ENCODE measurements at regions not wholly inside any gene's neighbourhood (a gene's known extent, or its start where the extent isn't known, plus 50 kb on each side); places are given as distances from the start of the nearest gene placed in this dataset.

DNA sequence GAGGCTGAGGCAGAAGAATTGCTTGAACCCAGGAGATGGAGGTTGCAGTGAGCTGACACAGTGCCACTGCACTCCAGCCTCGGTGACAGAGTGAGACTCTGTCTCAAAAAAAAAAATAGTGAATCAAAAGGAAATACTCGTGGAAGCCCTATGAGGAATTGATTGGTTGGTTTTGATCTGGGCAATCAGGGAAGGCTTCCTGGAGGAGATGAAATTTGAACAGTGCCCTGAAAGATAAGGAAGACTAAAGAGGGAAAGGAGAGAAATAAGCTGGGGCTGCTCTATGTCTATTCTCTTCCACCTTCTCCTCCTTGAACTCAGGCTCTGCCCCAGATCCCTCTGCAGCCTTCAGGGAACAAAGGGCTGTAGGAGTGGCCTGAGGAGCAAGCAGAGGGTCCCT, 54.1 kb downstream of the IRF2BPL start:
- FAIRE-seq (no peak), DNase-seq (no peak)
- Histone ChIP-seq H3K4me1 (ENCODE audit: control insufficient read depth in 3 of 3, insufficient read depth in 2 of 3, low read depth in 1 of 3, low read length in 2 of 3) (peaks cover 0 to 6% (median 2%) of the 10 kb centered on the region in 3 donors), H3K9me3 (ENCODE audit: control insufficient read depth in 2 of 2, insufficient read depth in 1 of 2, low read depth in 1 of 2, low read length in 1 of 2) (no peaks in the 10 kb centered on the region), H3K27me3 (ENCODE audit: control insufficient read depth in 3 of 3, insufficient read depth in 3 of 3, low read length in 3 of 3) (no peaks in the 10 kb centered on the region), H3K27ac (ENCODE audit: low read depth in 1 of 3, low read length in 2 of 3) (no peak overlapping the region), H3K36me3 (ENCODE audit: control insufficient read depth in 3 of 3, insufficient read depth in 2 of 3, low read depth in 1 of 3, low read length in 3 of 3) (no peaks in the 10 kb centered on the region), H3K4me3 (ENCODE audit: low read depth in 1 of 3, low read length in 3 of 3) (no peak overlapping the region)
- whole genome bisulfite sequencing, 3 donors: 35 to 65% (median 64%) methylated on average over 2 of the region's 2 CpGs

DNA sequence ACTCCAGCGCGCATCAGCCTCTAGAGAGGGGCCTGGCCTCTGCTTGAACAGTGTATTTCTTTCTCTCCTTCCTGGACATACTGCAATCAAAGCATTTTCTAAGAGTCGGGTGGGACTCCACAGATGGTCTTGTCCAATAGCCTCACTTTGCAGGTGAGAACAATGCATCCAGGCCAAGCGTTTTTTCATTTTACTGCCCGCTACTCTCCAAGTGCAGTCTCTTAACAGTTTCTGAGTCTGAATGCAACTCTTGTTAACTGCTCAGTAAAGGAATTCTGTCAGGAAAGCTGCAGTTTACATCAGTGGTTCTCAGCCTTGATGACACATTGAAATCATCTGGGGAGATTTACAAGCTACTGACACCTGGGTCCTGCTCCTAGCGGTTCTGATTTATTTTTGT, 57.0 kb downstream of the IRF2BPL start:
- no peaks in the 10 kb centered on the region for H3K36me3 ChIP-seq (ENCODE audit: control insufficient read depth in 3 of 3, insufficient read depth in 2 of 3, low read depth in 1 of 3, low read length in 3 of 3)
- H3K4me3 ChIP-seq (ENCODE audit: low read depth in 1 of 3, low read length in 3 of 3): no peak overlapping the region
- 60 to 79% (median 73%) methylated on average over 6 of the region's 6 CpGs for WGBS, 3 donors
- H3K27ac ChIP-seq (ENCODE audit: low read depth in 1 of 3, low read length in 2 of 3): peak overlapping the region in 1 of 3 donors; percentile 68
- no peaks in the 10 kb centered on the region for H3K27me3 ChIP-seq (ENCODE audit: control insufficient read depth in 3 of 3, insufficient read depth in 3 of 3, low read length in 3 of 3)
- DNase-seq: no peak
- peaks cover 0 to 6% (median 2%) of the 10 kb centered on the region in 3 donors for H3K4me1 ChIP-seq (ENCODE audit: control insufficient read depth in 3 of 3, insufficient read depth in 2 of 3, low read depth in 1 of 3, low read length in 2 of 3)
- no peak for FAIRE-seq
- H3K9me3 ChIP-seq (ENCODE audit: control insufficient read depth in 2 of 2, insufficient read depth in 1 of 2, low read depth in 1 of 2, low read length in 1 of 2): no peaks in the 10 kb centered on the region

DNA sequence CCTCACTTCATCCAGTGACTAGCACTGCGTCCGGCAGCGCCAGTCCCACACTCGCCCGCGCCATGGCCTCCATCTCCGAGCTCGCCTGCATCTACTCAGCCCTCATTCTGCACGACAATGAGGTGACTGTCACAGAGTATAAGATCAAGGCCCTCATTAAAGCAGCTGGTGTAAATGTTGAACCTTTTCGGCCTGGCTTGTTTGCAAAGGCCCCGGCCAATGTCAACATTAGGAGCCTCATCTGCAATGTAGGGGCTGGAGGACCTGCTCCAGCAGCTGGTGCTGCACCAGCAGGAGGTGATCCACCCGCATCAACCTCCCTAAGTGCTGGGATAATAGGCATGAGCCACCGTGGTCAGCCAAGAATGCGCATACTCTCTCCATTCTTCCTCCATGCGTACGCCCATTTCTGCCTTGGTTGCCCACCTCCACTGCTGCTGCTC, 59.9 kb downstream of the IRF2BPL start:
- H3K4me3 ChIP-seq (ENCODE audit: low read depth in 1 of 3, low read length in 3 of 3): no peak overlapping the region
- DNase-seq (no peak), FAIRE-seq (no peak)
- 82 to 87% (median 84%) methylated on average over 16 of the region's 16 CpGs for WGBS, 3 donors
- H3K36me3 ChIP-seq (ENCODE audit: control insufficient read depth in 3 of 3, insufficient read depth in 2 of 3, low read depth in 1 of 3, low read length in 3 of 3): no peaks in the 10 kb centered on the region
- no peaks in the 10 kb centered on the region for H3K9me3 ChIP-seq (ENCODE audit: control insufficient read depth in 2 of 2, insufficient read depth in 1 of 2, low read depth in 1 of 2, low read length in 1 of 2)
- H3K27me3 ChIP-seq (ENCODE audit: control insufficient read depth in 3 of 3, insufficient read depth in 3 of 3, low read length in 3 of 3): no peaks in the 10 kb centered on the region
- peaks cover 0 to 11% (median 2%) of the 10 kb centered on the region in 3 donors for H3K4me1 ChIP-seq (ENCODE audit: control insufficient read depth in 3 of 3, insufficient read depth in 2 of 3, low read depth in 1 of 3, low read length in 2 of 3)
- no peak overlapping the region for H3K27ac ChIP-seq (ENCODE audit: low read depth in 1 of 3, low read length in 2 of 3)

DNA sequence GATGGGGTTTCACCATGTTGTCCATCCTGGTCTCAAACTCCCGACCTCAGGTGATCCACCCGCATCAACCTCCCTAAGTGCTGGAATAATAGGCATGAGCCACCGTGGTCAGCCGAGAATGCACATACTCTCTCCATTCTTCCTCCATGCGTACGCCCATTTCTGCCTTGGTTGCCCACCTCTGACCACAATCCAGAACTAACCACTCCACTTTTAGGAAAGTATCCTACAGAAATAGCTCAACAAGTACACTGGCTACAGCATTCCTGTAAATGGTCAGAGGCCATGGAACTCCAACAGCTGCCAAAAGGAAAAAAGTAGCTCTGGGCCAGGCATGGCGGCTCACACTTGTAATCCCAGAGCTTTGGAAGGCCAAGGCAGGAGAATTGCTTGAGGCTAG, 60.7 kb downstream of the IRF2BPL start:
- Histone ChIP-seq H3K27me3 (ENCODE audit: control insufficient read depth in 3 of 3, insufficient read depth in 3 of 3, low read length in 3 of 3) (no peaks in the 10 kb centered on the region), H3K27ac (ENCODE audit: low read depth in 1 of 3, low read length in 2 of 3) (no peak overlapping the region), H3K4me1 (ENCODE audit: control insufficient read depth in 3 of 3, insufficient read depth in 2 of 3, low read depth in 1 of 3, low read length in 2 of 3) (peaks cover 0 to 11% (median 2%) of the 10 kb centered on the region in 3 donors), H3K4me3 (ENCODE audit: low read depth in 1 of 3, low read length in 3 of 3) (no peak overlapping the region), H3K9me3 (ENCODE audit: control insufficient read depth in 2 of 2, insufficient read depth in 1 of 2, low read depth in 1 of 2, low read length in 1 of 2) (no peaks in the 10 kb centered on the region), H3K36me3 (ENCODE audit: control insufficient read depth in 3 of 3, insufficient read depth in 2 of 3, low read depth in 1 of 3, low read length in 3 of 3) (no peaks in the 10 kb centered on the region)
- DNase-seq (no peak), FAIRE-seq (no peak)
- 86 to 94% (median 91%) methylated on average over 7 of the region's 7 CpGs for WGBS, 3 donors

DNA sequence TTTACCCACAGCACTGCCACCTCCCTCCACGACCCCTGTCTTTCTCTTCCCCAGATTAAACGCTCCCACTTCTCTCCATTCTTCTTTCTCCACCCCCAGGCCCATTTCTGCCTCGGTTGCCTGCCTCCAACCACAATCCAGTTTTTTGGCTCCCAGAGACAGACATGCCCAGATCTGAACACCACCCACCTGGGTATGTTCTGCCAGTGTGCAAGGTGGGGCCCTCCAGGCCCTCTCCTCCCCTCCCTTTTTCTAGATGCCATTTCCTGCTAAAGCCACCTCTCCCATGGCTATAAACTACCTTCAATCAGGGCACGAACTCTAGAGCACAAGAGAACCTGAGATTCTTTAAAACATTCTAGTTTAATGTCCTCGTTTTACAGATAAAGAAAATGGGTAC, 63.3 kb downstream of the IRF2BPL start:
- FAIRE-seq (no peak), DNase-seq (peak in 1 of 2 donors; percentile 43)
- WGBS, 3 donors: 35 to 72% (median 50%) methylated on average over 5 of the region's 5 CpGs

DNA sequence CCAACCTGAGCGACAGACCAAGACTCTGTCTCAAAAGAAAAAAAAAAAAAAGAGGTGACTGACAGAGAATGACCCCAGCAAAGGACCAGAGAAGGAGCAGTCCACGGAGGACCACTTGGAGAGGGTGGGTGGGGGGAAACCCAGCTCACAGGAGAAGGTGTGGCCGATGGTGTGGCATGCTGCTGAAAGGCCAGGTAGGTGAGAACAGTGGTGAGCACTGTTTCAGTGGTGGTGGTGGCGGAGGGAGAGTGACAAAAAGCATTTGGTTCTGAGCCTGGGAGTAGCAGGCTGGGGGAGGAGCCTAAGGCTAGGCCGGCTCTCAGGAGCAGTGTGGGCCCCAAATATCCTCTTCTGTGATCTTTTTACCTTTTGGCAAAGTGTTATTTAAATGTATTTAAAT, 63.8 kb downstream of the IRF2BPL start:
- no peak overlapping the region for H3K4me3 ChIP-seq (ENCODE audit: low read depth in 1 of 3, low read length in 3 of 3)
- H3K27me3 ChIP-seq (ENCODE audit: control insufficient read depth in 3 of 3, insufficient read depth in 3 of 3, low read length in 3 of 3): no peaks in the 10 kb centered on the region
- DNase-seq (no peak), FAIRE-seq (no peak)
- WGBS, 3 donors: 60 to 72% (median 72%) methylated on average over 5 of the region's 5 CpGs
- H3K4me1 ChIP-seq (ENCODE audit: control insufficient read depth in 3 of 3, insufficient read depth in 2 of 3, low read depth in 1 of 3, low read length in 2 of 3): peaks cover 0 to 17% (median 3%) of the 10 kb centered on the region in 3 donors
- no peak overlapping the region for H3K27ac ChIP-seq (ENCODE audit: low read depth in 1 of 3, low read length in 2 of 3)
- H3K9me3 ChIP-seq (ENCODE audit: control insufficient read depth in 2 of 2, insufficient read depth in 1 of 2, low read depth in 1 of 2, low read length in 1 of 2): no peaks in the 10 kb centered on the region
- no peaks in the 10 kb centered on the region for H3K36me3 ChIP-seq (ENCODE audit: control insufficient read depth in 3 of 3, insufficient read depth in 2 of 3, low read depth in 1 of 3, low read length in 3 of 3)

More for the DNA sequence above, 63.3 kb downstream of the IRF2BPL start:
- Histone ChIP-seq H3K27me3 (ENCODE audit: control insufficient read depth in 3 of 3, insufficient read depth in 3 of 3, low read length in 3 of 3) (no peaks in the 10 kb centered on the region), H3K9me3 (ENCODE audit: control insufficient read depth in 2 of 2, insufficient read depth in 1 of 2, low read depth in 1 of 2, low read length in 1 of 2) (no peaks in the 10 kb centered on the region), H3K4me1 (ENCODE audit: control insufficient read depth in 3 of 3, insufficient read depth in 2 of 3, low read depth in 1 of 3, low read length in 2 of 3) (peaks cover 0 to 17% (median 3%) of the 10 kb centered on the region in 3 donors), H3K27ac (ENCODE audit: low read depth in 1 of 3, low read length in 2 of 3) (no peak overlapping the region), H3K36me3 (ENCODE audit: control insufficient read depth in 3 of 3, insufficient read depth in 2 of 3, low read depth in 1 of 3, low read length in 3 of 3) (no peaks in the 10 kb centered on the region), H3K4me3 (ENCODE audit: low read depth in 1 of 3, low read length in 3 of 3) (no peak overlapping the region)

DNA sequence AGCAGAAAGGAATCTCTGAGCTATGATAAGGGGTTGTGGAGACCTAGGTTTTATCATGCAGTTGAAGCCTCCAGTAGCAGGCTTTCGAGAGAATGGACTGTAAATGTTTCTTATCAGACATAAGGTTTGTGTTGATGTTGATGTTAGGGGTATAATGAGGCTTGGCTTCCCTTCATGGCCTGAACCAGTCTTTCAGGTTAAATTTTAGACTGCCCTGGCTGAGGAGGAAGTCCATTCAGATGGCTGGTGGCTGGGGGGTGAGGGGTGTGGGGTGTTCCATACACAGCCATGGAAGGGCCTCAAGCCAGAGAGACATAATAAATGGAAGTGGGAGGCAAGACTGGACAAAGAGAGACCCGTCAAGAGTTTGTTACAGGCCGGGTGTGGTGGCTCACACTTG, 65.1 kb downstream of the IRF2BPL start:
- no peaks in the 10 kb centered on the region for H3K36me3 ChIP-seq (ENCODE audit: control insufficient read depth in 3 of 3, insufficient read depth in 2 of 3, low read depth in 1 of 3, low read length in 3 of 3)
- H3K27ac ChIP-seq (ENCODE audit: low read depth in 1 of 3, low read length in 2 of 3): no peak overlapping the region
- H3K4me1 ChIP-seq (ENCODE audit: control insufficient read depth in 3 of 3, insufficient read depth in 2 of 3, low read depth in 1 of 3, low read length in 2 of 3): peaks cover 0 to 19% (median 3%) of the 10 kb centered on the region in 3 donors
- WGBS, 3 donors: 71 to 78% (median 73%) methylated on average over 3 of the region's 3 CpGs
- no peak overlapping the region for H3K4me3 ChIP-seq (ENCODE audit: low read depth in 1 of 3, low read length in 3 of 3)
- no peaks in the 10 kb centered on the region for H3K27me3 ChIP-seq (ENCODE audit: control insufficient read depth in 3 of 3, insufficient read depth in 3 of 3, low read length in 3 of 3)
- FAIRE-seq: no peak
- H3K9me3 ChIP-seq (ENCODE audit: control insufficient read depth in 2 of 2, insufficient read depth in 1 of 2, low read depth in 1 of 2, low read length in 1 of 2): no peaks in the 10 kb centered on the region
- no peak for DNase-seq

DNA sequence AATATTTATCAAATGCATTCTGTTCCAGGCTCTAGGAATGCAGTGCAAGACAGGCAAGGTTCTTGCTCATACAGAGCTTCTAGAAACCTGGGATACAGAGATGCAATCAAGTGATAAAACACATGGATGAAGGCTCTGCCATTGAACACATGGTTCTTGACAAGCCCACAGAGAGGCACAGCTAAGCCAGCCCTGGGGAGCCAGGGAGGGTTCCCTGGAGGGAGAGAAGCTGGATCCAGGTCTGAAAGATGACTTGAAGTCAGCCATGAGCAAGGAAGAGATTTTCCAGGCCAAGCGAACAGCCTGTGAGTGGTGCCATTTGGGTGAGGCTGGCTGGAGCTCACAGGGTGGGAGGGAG, 66.2 kb downstream of the IRF2BPL start:
- no peaks in the 10 kb centered on the region for H3K36me3 ChIP-seq (ENCODE audit: control insufficient read depth in 3 of 3, insufficient read depth in 2 of 3, low read depth in 1 of 3, low read length in 3 of 3)
- peak overlapping the region; percentile 11 to 94 (median 68) for H3K27ac ChIP-seq (ENCODE audit: low read depth in 1 of 3, low read length in 2 of 3)
- DNase-seq (no peak), FAIRE-seq (no peak)
- H3K4me1 ChIP-seq (ENCODE audit: control insufficient read depth in 3 of 3, insufficient read depth in 2 of 3, low read depth in 1 of 3, low read length in 2 of 3): peaks cover 0 to 26% (median 3%) of the 10 kb centered on the region in 3 donors
- peak overlapping the region in 1 of 3 donors; percentile 45 for H3K4me3 ChIP-seq (ENCODE audit: low read depth in 1 of 3, low read length in 3 of 3)
- 66 to 87% (median 73%) methylated on average over 1 of the region's 1 CpG for WGBS, 3 donors
- H3K9me3 ChIP-seq (ENCODE audit: control insufficient read depth in 2 of 2, insufficient read depth in 1 of 2, low read depth in 1 of 2, low read length in 1 of 2): no peaks in the 10 kb centered on the region
- H3K27me3 ChIP-seq (ENCODE audit: control insufficient read depth in 3 of 3, insufficient read depth in 3 of 3, low read length in 3 of 3): no peaks in the 10 kb centered on the region

DNA sequence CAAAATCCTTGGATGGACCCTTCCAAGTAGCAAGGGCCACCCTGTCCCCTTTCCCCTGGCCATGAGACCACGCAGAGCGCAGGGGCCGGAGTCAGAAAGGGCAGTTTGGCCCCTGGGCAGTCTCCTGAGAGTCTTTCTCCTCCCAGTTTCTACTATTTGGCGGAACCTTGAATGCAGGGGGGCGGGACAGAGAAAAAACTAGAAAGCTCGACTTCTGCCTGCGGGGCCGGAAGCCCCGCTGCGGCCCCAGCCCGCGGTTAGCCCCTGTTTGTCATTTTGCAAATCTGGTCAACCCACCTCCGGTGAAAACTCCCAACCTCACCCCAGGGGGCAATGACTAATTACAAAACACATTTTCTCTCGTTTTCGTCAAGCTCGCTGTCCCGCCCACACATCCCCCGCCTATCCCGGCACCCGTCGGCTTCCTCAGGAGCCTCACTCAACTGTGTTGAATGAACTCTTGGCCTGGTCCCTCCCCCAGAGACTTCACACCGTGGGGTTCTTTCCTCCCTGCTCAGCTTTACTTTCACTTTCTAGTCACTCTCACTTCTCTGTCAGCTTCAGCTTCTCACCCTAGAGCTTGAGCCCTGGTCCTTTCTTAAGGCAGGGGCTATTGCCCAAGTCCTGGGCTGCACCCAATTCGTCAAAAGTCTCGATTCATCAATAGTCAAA, 66.7 kb downstream of the IRF2BPL start:
- FAIRE-seq (no peak), DNase-seq (peak; percentile 90 to 96)
- no peaks in the 10 kb centered on the region for H3K27me3 ChIP-seq (ENCODE audit: control insufficient read depth in 3 of 3, insufficient read depth in 3 of 3, low read length in 3 of 3)
- H3K36me3 ChIP-seq (ENCODE audit: control insufficient read depth in 3 of 3, insufficient read depth in 2 of 3, low read depth in 1 of 3, low read length in 3 of 3): no peaks in the 10 kb centered on the region
- peak overlapping the region in 2 of 3 donors; percentile 33 to 45 for H3K4me3 ChIP-seq (ENCODE audit: low read depth in 1 of 3, low read length in 3 of 3)
- H3K9me3 ChIP-seq (ENCODE audit: control insufficient read depth in 2 of 2, insufficient read depth in 1 of 2, low read depth in 1 of 2, low read length in 1 of 2): no peaks in the 10 kb centered on the region
- 3 to 8% (median 3%) methylated on average over 24 of the region's 24 CpGs for WGBS, 3 donors
- peaks cover 3 to 31% (median 4%) of the 10 kb centered on the region in 3 donors for H3K4me1 ChIP-seq (ENCODE audit: control insufficient read depth in 3 of 3, insufficient read depth in 2 of 3, low read depth in 1 of 3, low read length in 2 of 3)
- peak overlapping the region; percentile 43 to 94 (median 68) for H3K27ac ChIP-seq (ENCODE audit: low read depth in 1 of 3, low read length in 2 of 3)

Data from small intestine (tissue), 7 donors.